K562 (cell line): ENCODE measurements at regions not wholly inside any gene's neighbourhood (a gene's known extent, or its start where the extent isn't known, plus 50 kb on each side); places are given as distances from the start of the nearest gene placed in this dataset.

ENCODE experiments used
- ATF3 ChIP-seq, 2 experiments: fragments of 450-650 bp in 1 of 2; sonication (generic) in 1 of 2; formaldehyde crosslinking in 1 of 2; IDR thresholded peaks in 1 of 2; conservative IDR thresholded peaks in 1 of 2; 2 replicates each; pipeline versions ENCODE4 v1.6.1 to v1.8.1; 2016 to 2023; ENCODE audit warnings: mild to moderate bottlenecking in 2 of 2, moderate library complexity in 2 of 2, inconsistent platforms in 1 of 2, missing genetic modification reagents in 1 of 2
- EZH2 ChIP-seq: IDR thresholded peaks from 2 replicates; pipeline ENCODE4 v1.6.1; 2012; ENCODE audit warnings: low read depth, mild to moderate bottlenecking, inconsistent platforms, low read length, borderline replicate concordance
- KDM5B ChIP-seq: fragments of 200-600 bp; sonication (generic); IDR thresholded peaks from 2 replicates; pipeline ENCODE4 v1.6.1; 2012; ENCODE audit warnings: low read depth, mild to moderate bottlenecking, moderate library complexity, low read length, control low read depth, inconsistent platforms; ENCODE audit not compliant: insufficient replicate concordance
- SPI1 ChIP-seq: IDR thresholded peaks from 2 replicates; pipeline ENCODE4 v1.6.1; 2011; ENCODE audit warnings: low read depth, low read length, control low read depth, borderline replicate concordance
- U2AF1 ChIP-seq: fragments of 200-400 bp; formaldehyde crosslinking; optimal IDR thresholded peaks from 2 replicates; pipeline ENCODE3; 2017; ENCODE audit warnings: mild to moderate bottlenecking, low read depth, low read length, moderate library complexity
- ZNF75A ChIP-seq: fragments of 450-650 bp; formaldehyde crosslinking; IDR thresholded peaks from 2 replicates; pipeline ENCODE4 v1.4.0; 2020; ENCODE audit warnings: mild to moderate bottlenecking
- ZNF785 ChIP-seq: fragments of 250-450 bp; sonication (Bioruptor Pico); IDR thresholded peaks from 2 replicates; pipeline ENCODE4 v1.4.0; 2020; ENCODE audit warnings: mild to moderate bottlenecking
- TF ChIP-seq, protein P1 (sequence below), 2 experiments: fragments of 450-650 bp; IDR thresholded peaks; 2 replicates each; pipeline ENCODE4 v1.6.1; 2016

GRCh38 chr16:63938661-63939060, 1183.2 kb downstream of the CDH11 start:
- TF ChIP-seq ZNF75A (CRISPR knock-in tag): no peak
- no peak for TF ChIP-seq ZNF785 (CRISPR knock-in tag)
- no peak for TF ChIP-seq SPI1
- TF ChIP-seq EZH2: no peak
- no peak for TF ChIP-seq KDM5B
- TF ChIP-seq, protein P1, sequence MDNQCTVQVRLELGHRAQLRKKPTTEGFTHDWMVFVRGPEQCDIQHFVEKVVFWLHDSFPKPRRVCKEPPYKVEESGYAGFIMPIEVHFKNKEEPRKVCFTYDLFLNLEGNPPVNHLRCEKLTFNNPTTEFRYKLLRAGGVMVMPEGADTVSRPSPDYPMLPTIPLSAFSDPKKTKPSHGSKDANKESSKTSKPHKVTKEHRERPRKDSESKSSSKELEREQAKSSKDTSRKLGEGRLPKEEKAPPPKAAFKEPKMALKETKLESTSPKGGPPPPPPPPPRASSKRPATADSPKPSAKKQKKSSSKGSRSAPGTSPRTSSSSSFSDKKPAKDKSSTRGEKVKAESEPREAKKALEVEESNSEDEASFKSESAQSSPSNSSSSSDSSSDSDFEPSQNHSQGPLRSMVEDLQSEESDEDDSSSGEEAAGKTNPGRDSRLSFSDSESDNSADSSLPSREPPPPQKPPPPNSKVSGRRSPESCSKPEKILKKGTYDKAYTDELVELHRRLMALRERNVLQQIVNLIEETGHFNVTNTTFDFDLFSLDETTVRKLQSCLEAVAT (IDR thresholded peaks at IDR 0.05): no peak
- TF ChIP-seq ATF3 (IDR thresholded peaks at IDR 0.05): no peak
- no peak for TF ChIP-seq ATF3 (CRISPR knock-in tag; conservative IDR thresholded peaks at IDR 0.05)
- TF ChIP-seq U2AF1: no peak
